Neural cell (in vitro differentiated cells): ENCODE measurements at regions not wholly inside any gene's neighbourhood (a gene's known extent, or its start where the extent isn't known, plus 50 kb on each side); places are given as distances from the start of the nearest gene placed in this dataset.

Source experiments
- CTCF ChIP-seq: fragments of 450-650 bp; IDR thresholded peaks from 2 replicates; pipeline ENCODE4 v1.5.1; 2014; ENCODE audit warnings: antibody characterized with exemption, mild to moderate bottlenecking, moderate library complexity; ENCODE audit not compliant: poor library complexity, severe bottlenecking
- MXI1 ChIP-seq: fragments of 450-650 bp; conservative IDR thresholded peaks from 2 replicates; pipeline ENCODE4 v1.6.1; 2014; ENCODE audit warnings: antibody characterized with exemption, mild to moderate bottlenecking; ENCODE audit not compliant: poor library complexity, severe bottlenecking
- POLR2AphosphoS5 ChIP-seq: IDR thresholded peaks from 2 replicates; pipeline ENCODE4 v1.6.1; 2012
- RAD21 ChIP-seq: fragments of 450-650 bp; conservative IDR thresholded peaks from 2 replicates; pipeline ENCODE4 v1.6.1; 2014; ENCODE audit warnings: antibody characterized with exemption, mild to moderate bottlenecking, moderate library complexity

GRCh38 chr9:103323699-103324098 is 328.6 kb downstream of the CYLC2 start:
- TF ChIP-seq CTCF (no peak), RAD21 (no peak), POLR2AphosphoS5 (no peak), MXI1 (no peak)
